ENCODE measurements at regions not wholly inside any gene's neighbourhood (a gene's known extent, or its start where the extent isn't known, plus 50 kb on each side); places are given as distances from the start of the nearest gene placed in this dataset.
"Not testable (repeated sequence)": the region's sequence is repeated elsewhere in the genome, so short reads cannot be mapped to it uniquely, and the experiment has no call there.

GRCh38 chrY:14351590-14351989 lies 172.7 kb upstream of the NLGN4Y start:
- peak; percentile 74 for DNase-seq (ENCODE audit: low read depth)

DNA sequence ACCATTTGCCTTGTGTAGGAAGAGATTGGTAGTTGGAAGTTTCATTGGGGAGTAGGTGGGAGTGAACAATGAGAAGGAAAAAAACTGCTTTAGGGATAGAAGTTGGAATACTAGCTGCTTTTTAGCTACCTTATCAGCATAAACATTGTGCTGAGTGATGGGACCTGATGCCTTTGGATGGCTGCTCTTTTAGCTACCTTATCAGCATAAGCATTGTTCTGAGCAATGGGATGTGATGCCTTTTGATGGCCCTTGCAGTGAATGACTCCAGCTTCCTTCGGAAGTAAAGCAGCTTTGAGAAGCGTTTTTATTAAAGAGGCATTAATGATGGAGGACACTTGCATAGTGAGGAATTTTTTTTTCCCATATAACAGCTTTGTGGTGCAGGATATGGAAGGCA lies 168.2 kb upstream of the NLGN4Y start:
- DNase-seq (ENCODE audit: low read depth), result no peak

- no peak for DNase-seq (ENCODE audit: low read depth)
Measured at GRCh38 chrY:14360748-14361500, 163.4 kb upstream of the NLGN4Y start.

DNA sequence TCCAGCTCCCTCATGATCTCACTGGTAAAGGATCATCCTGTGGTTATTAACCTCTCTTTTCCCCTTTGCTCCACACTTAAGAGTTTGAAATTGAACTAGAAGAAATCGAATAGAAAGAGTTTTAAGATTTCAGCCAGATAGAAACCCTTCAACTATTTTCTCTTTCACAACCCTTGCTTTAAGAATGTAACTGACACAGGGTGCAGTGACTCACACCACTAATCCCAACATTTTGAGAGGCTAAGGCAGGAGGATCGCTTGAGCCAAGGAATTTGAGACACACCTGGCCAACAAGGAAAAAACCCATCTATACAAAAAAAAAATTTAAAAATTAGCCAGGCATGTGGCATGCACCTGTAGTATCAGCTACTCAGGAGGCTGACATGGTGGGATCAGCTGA lies 150.7 kb upstream of the NLGN4Y start:
- peak; percentile 7 for DNase-seq (ENCODE audit: low read depth)

DNA sequence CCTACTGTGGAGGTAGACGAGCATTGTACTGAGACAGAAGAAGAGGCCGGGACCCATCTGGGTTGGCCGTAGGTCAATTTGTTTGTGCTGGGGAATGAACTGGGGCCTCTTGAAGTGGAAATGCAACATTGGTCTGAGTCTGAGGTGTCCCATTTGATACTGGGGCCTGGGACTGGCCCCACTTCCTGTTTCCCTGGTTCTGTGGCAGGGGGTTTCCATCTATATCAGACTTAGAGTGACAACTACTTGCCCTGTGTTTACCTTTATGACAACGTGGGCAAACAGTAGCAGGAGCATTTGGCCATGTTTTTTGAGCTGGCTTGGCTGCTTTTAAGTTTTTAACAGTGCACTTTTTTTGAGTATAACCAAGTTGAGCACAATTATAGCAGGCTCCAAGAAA lies 146.1 kb upstream of the NLGN4Y start:
- DNase-seq (ENCODE audit: low read depth), result no peak

DNA sequence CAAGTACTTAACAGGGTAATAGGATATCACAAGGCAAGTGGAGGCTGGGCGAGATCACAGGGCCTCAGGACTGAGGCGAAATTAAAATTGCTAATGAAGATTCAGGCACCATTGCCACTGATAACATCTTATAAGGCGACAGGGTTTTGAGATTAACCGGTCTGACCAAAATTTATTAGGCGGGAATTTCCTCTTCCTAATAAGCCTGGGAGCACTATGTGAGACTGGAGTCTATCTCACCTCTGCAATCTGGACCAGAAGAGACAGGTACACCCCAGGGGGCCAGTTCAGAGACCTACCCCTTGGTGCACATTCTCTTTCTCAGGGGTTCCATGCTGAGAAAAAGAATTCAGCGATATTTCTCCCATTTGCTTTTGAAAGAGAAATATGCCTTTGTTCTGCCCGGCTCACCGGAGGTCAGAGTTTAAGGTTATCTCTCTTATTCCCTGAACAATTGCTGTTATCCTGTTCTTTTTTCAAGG lies 113.7 kb upstream of the NLGN4Y start:
- not testable (repeated sequence) for DNase-seq (ENCODE audit: low read depth)

DNA sequence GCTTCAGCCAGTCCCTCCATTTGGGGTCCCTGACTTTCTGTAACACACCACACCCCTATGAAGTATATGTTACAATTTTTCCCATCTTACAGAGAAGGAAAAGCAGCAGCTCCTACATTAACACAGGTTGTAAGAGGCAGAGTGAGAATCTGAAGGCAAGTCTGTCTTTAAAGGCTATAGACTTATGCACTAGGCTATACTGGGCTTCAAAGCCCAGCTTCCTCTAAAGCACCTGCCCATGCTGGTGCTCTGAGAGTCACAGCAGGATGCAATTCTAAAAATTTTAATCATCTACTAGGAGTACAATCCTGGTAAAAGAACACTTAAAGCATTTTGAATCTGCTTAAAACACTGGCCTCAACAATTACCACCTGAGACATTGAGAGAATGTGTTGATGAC lies 113.0 kb upstream of the NLGN4Y start:
- DNase-seq (ENCODE audit: low read depth), result no peak

DNA sequence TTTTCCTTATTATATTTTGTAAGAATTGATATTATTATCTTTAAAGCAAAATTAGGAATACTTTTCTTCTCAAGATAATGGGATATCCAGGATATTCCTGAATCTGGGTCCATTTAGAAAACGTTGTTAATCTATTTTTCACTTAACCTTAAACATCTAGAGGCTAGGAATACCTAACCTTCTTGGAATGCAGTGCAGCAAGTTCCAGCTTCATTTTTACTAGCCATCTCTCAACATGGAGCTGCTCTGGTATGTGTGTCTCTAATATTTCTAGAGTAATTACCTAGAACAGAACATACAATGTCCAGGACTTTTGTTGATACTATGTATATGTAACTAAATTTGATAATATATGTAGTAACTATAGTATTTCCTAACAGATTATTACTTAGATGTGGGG lies 87.8 kb upstream of the NLGN4Y start:
- no peak for DNase-seq (ENCODE audit: low read depth)

DNA sequence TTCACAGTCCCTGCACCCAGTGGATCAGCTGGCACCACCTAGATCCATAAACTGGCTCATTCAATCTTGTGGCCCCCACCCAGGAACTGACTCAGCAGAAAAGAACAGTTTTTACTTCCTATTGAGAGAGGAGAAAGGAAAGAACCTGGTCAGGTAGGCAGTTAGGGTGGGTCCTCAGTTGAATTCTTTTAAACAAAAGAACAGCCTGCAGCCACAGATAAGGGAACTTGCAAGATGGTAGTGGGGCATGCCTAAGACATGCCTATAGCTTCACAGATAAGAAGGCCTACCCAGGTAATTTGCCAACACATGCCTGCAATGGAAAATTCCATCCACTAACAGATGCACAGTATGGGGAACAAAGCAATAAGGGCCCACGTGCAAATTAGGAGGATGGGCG lies 86.7 kb upstream of the NLGN4Y start:
- DNase-seq (ENCODE audit: low read depth), result no peak

- no peak for DNase-seq (ENCODE audit: low read depth)
Measured at GRCh38 chrY:14438395-14438794, 85.9 kb upstream of the NLGN4Y start.

- DNase-seq (ENCODE audit: low read depth), result no peak
Measured at GRCh38 chrY:14444550-14444949, 79.8 kb upstream of the NLGN4Y start.

DNA sequence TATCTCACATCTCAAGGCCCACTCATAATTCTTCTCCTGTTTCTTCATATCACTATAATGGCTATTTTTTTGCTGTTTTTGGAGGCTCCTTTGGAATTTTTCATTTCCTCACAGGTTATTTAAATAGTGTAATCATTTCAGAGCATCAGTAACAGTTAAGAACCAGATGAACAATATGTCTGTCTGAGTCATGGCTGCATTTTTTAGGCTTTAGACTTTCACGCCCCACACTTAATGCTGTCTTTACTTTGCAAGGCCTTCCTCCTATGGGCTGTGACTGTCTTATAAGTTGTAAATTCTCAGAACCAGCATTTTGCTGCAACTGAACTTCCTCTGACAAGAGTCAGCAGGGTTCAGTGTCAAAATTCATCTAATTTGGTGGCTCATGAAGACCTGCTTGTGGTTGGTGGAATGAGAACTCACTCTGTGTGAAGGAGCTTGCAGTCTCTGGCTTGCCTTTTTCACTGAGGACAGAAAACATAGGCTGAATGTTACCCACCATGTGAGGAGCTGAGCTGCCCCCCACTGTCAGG lies 56.1 kb upstream of the NLGN4Y start:
- no peak for DNase-seq (ENCODE audit: low read depth)

- DNase-seq (ENCODE audit: low read depth), result no peak
Measured at GRCh38 chrY:14472421-14472820, 51.9 kb upstream of the NLGN4Y start.

- DNase-seq (ENCODE audit: low read depth), result no peak
Measured at GRCh38 chrY:14473320-14473719, 51.0 kb upstream of the NLGN4Y start.
